SJCRH30 (cell line): ENCODE measurements at regions not wholly inside any gene's neighbourhood (a gene's known extent, or its start where the extent isn't known, plus 50 kb on each side); places are given as distances from the start of the nearest gene placed in this dataset.
"Not testable (repeated sequence)": the region's sequence is repeated elsewhere in the genome, so short reads cannot be mapped to it uniquely, and the experiment has no call there.

Source experiments
- DNase-seq, 2 experiments: peaks; one replicate each; pipeline ENCODE4 v3.0.0-alpha.2; 2015 to 2020
- H3K27ac ChIP-seq: fragments of 250-450 bp; sonication (Bioruptor Pico); 2 replicates; pipeline ENCODE4 v1.5.1; 2020; ENCODE audit warnings: mild to moderate bottlenecking, moderate library complexity
- H3K27me3 ChIP-seq: fragments of 250-450 bp; sonication (Bioruptor Pico); 2 replicates; pipeline ENCODE4 v1.5.1; 2020; ENCODE audit warnings: mild to moderate bottlenecking, moderate library complexity
- H3K36me3 ChIP-seq: fragments of 250-450 bp; sonication (Bioruptor Pico); 2 replicates; pipeline ENCODE4 v1.5.1; 2020; ENCODE audit warnings: mild to moderate bottlenecking, moderate library complexity
- H3K4me1 ChIP-seq: fragments of 250-450 bp; sonication (Bioruptor Pico); 2 replicates; pipeline ENCODE4 v1.5.1; 2020; ENCODE audit warnings: mild to moderate bottlenecking, moderate library complexity
- H3K4me3 ChIP-seq: fragments of 250-450 bp; sonication (Bioruptor Pico); 2 replicates; pipeline ENCODE4 v1.5.1; 2020; ENCODE audit warnings: mild to moderate bottlenecking, moderate library complexity
- H3K9me3 ChIP-seq: fragments of 250-450 bp; sonication (Bioruptor Pico); replicated peaks from 2 replicates; pipeline ENCODE4 v1.5.1; 2020; ENCODE audit warnings: mild to moderate bottlenecking, moderate library complexity

DNA sequence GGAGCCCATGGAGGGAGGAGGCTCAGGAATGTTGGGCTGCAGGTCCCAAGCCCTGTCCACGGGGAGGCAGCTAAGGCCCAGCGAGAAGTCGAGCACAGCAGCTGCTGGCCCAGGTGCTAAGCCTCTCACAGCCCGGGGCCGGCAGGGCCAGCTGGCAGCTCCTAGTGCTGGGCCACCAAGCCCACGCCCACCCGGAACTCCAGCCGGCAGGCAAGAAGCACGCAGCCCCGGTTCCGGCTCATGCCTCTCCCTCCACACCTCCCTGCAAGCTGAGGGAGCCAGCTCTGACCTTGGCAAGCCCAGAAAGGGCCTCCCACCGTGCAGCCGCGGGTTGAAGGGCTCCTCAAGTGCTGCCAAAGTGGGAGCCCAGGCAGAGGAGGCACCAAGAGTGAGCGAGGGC lies 121.3 kb upstream of the HMX1 start:
- H3K36me3 ChIP-seq, DNase-seq, H3K27me3 ChIP-seq, H3K27ac ChIP-seq, H3K4me3 ChIP-seq, H3K4me1 ChIP-seq, H3K9me3 ChIP-seq: not testable (repeated sequence)

- H3K4me3 ChIP-seq, H3K9me3 ChIP-seq: not testable (repeated sequence)
Observed at GRCh38 chr4:8991449-8991848, 119.8 kb upstream of the HMX1 start.

DNA sequence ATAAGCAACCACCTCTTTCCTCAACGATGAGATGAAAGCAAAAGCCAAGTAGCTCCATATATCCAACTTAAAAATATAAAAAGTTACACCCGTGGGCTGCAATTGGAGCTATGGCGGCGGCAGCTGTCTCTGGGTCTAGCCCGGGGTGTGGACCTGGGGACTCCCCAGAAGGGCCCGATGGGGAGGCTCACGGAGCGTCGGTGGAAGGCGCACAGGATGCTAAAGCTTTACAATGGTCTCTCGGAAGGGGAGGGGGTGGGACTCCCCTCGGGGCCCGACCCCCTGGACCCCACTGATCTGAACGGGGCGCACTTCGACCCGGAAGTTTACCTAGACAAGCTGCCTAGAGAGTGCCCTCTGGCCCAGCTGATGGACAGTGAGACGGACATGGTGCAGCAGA lies 118.7 kb upstream of the HMX1 start:
- not testable (repeated sequence) for DNase-seq, H3K9me3 ChIP-seq, H3K27me3 ChIP-seq, H3K4me3 ChIP-seq, H3K27ac ChIP-seq, H3K4me1 ChIP-seq, H3K36me3 ChIP-seq

More at GRCh38 chr4:8991449-8991848, 119.8 kb upstream of the HMX1 start:
- H3K4me1 ChIP-seq, H3K36me3 ChIP-seq, DNase-seq, H3K27ac ChIP-seq, H3K27me3 ChIP-seq: not testable (repeated sequence)

GRCh38 chr4:8985786-8986185 lies 114.1 kb upstream of the HMX1 start:
- not testable (repeated sequence) for H3K36me3 ChIP-seq, H3K9me3 ChIP-seq, DNase-seq, H3K4me1 ChIP-seq, H3K27me3 ChIP-seq, H3K27ac ChIP-seq, H3K4me3 ChIP-seq

DNA sequence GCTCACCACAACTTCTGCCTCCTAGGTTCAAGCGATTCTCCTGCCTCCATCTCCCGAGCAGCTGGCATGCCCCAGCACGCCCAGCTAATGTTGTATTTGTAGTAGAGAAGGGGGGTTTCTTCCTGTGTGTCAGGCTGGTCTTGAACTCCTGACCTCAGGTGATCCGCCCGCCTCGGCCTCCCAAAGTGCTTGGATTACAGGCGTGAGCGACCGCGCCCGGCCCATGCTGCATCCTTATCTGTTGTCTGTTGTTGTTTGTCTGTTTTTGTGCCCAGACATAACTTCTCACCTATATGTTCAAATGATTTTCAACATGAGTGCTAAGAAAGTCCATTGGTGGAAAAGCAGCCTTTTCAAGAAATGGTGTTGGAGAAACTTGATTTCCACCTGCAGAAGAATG lies 113.0 kb upstream of the HMX1 start:
- H3K4me3 ChIP-seq, H3K27ac ChIP-seq, DNase-seq, H3K4me1 ChIP-seq, H3K36me3 ChIP-seq, H3K9me3 ChIP-seq, H3K27me3 ChIP-seq: not testable (repeated sequence)

GRCh38 chr4:8983921-8984320 lies 112.3 kb upstream of the HMX1 start:
- H3K27ac ChIP-seq, H3K27me3 ChIP-seq, H3K36me3 ChIP-seq, H3K4me1 ChIP-seq, DNase-seq, H3K4me3 ChIP-seq, H3K9me3 ChIP-seq: not testable (repeated sequence)

DNA sequence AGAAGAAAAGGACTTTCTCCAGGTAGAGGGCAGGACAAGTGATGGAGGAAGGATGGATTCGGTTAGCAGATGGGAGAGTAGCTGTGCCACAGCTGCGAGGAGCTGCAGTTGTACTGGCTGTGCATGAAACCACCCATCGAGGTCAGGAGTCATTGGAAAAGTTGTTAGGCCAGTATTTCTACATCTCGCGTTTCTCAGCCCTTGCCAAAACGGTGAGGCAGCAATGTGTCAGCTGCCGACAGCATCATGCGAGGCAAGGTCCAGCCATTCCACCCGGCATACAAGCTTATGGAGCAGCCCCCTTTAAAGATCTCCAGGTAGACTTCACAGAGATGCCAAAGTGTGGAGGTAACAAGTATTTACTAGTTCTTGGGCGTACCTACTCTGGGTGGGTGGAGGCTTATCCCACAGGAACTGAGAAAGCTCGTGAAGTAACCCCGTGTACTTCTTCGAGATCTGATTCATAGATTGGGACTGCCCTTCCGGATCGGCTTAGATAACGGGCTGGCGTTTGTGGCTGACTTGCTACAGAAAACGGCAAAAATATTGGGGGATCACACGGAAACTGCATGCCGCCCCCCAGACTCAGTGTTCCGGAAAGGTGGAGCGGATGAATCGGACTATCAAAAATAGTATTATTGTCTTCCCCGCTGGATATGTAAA lies 105.0 kb upstream of the HMX1 start:
- not testable (repeated sequence) for H3K4me1 ChIP-seq, H3K27ac ChIP-seq, H3K36me3 ChIP-seq, DNase-seq, H3K27me3 ChIP-seq, H3K9me3 ChIP-seq, H3K4me3 ChIP-seq

GRCh38 chr4:8972635-8973034 lies 101.0 kb upstream of the HMX1 start:
- not testable (repeated sequence) for DNase-seq

DNA sequence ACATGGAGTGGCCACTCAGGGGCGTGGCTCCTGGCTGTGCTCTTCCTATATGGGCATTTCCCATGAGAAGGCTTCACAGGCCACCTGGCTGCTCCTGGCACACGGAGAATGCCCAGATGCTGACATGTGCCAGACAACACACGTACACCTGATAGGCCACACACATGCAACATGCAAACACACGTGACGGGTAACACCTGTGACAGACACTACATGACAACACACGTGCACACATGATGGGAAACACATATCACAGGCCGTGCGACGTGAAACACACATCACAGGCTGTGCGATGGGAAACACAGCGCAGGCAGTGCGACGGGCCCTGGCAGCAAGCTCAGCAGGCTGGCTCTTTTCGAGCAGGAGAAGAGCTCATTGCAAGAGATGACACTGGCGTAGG lies 94.3 kb upstream of the HMX1 start:
- not testable (repeated sequence) for H3K9me3 ChIP-seq, H3K4me3 ChIP-seq, DNase-seq, H3K36me3 ChIP-seq, H3K4me1 ChIP-seq, H3K27ac ChIP-seq, H3K27me3 ChIP-seq

More at GRCh38 chr4:8972635-8973034, 101.0 kb upstream of the HMX1 start:
- H3K27ac ChIP-seq, H3K9me3 ChIP-seq, H3K4me1 ChIP-seq, H3K27me3 ChIP-seq, H3K4me3 ChIP-seq, H3K36me3 ChIP-seq: not testable (repeated sequence)

DNA sequence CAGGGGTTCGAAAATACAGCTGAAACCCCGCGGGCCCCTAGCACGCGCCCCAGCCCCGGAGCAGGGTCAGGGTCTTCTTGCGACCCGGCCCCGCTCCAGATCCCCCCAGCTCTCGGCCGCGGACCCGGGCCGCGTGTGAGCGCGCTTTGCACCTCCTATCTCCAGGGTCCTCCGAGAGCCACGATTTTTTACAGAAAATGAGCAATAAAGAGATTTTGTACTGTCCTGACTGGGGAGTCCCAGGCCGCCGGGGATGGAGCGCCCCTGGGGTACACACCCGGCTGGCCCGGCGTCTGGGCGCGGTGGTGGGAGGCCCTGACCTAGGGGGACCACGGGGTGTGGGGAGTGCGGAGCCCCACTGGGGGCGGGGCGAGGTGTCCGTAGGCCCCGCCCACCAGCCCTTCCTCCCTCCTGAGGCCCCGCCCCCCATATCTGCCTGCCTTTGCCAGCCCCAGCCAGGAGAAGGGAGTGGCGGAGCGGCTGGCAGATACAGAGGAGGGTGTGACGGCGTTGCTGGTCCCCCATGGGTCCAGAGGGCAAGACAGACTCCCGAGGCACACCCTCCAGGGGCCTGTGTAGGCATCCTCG lies 92.7 kb upstream of the HMX1 start:
- not testable (repeated sequence) for H3K27ac ChIP-seq, H3K36me3 ChIP-seq, DNase-seq, H3K9me3 ChIP-seq, H3K4me1 ChIP-seq, H3K4me3 ChIP-seq, H3K27me3 ChIP-seq

DNA sequence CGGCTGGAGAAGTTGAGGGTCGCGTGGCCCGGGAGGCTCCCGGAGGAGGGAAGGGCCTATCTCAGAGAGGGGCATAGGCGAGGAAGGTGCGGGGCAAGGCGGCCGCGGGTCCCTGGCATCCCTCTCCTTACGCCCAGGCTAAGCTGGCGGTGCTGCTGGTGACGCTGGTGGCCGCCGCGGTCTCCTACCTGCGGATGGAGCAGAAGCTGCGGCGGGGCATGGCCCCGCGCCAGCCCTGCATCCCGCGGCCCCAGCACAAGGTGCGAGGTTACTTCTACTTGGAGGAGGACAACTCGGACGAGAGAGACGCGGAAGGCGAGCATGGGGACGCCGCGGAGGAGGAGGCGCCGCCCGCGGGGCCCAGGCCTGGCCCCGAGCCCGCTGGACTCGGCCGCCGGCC lies 91.9 kb upstream of the HMX1 start:
- not testable (repeated sequence) for H3K4me1 ChIP-seq, H3K27me3 ChIP-seq, H3K9me3 ChIP-seq, H3K27ac ChIP-seq, DNase-seq, H3K36me3 ChIP-seq, H3K4me3 ChIP-seq

GRCh38 chr4:8961343-8961742 lies 89.7 kb upstream of the HMX1 start:
- H3K9me3 ChIP-seq, H3K36me3 ChIP-seq: not testable (repeated sequence)
- DNase-seq = peak; percentile 58 to 65

GRCh38 chr4:8959471-8959870 lies 87.8 kb upstream of the HMX1 start:
- not testable (repeated sequence) for H3K4me1 ChIP-seq, H3K27me3 ChIP-seq, H3K36me3 ChIP-seq, DNase-seq, H3K4me3 ChIP-seq, H3K27ac ChIP-seq, H3K9me3 ChIP-seq

More at GRCh38 chr4:8961343-8961742, 89.7 kb upstream of the HMX1 start:
- H3K27ac ChIP-seq, H3K4me1 ChIP-seq, H3K27me3 ChIP-seq, H3K4me3 ChIP-seq: not testable (repeated sequence)

DNA sequence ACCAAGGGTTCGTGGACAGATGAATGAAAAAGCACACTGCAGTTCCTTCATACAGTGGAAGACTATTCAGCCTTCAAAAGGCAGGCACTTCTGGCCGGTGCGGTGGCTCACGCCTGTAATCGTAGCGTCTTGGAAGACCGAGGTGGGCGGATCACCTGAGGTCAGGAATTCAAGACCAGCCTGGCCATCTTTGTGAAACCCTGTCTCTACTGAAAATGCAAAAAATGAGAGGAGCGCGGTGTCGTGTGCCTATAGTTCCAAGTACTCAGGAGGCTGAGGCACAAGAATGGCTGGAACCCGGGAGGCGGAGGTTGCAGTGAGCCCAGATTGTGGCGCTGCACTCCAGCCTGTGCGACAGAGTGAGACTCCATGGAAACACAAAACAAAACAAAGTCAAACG lies 82.4 kb upstream of the HMX1 start:
- DNase-seq, H3K4me3 ChIP-seq: not testable (repeated sequence)

GRCh38 chr4:8952791-8953190 lies 81.2 kb upstream of the HMX1 start:
- H3K27ac ChIP-seq, H3K4me3 ChIP-seq, H3K36me3 ChIP-seq, H3K9me3 ChIP-seq, DNase-seq, H3K4me1 ChIP-seq, H3K27me3 ChIP-seq: not testable (repeated sequence)

More for the DNA sequence above, 82.4 kb upstream of the HMX1 start:
- H3K4me1 ChIP-seq, H3K27ac ChIP-seq, H3K9me3 ChIP-seq, H3K36me3 ChIP-seq, H3K27me3 ChIP-seq: not testable (repeated sequence)

DNA sequence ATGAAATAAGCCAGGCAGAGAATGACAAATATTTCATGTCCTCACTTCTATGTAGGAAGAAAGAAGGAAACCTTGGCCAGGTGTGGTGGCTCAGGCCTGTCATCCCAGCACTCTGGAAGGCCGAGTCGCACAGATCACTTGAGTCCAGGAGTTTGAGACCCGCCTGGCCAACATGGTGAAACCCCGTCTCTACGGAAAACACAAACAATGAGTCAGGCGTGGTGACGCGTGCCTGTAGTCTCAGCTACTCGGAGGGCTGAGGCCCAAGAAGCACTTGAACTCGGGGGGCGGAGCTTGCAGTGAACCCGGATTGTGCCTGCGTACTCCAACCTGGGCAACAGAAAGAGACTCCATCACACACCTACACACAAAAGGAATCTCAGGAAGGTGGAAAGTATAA lies 80.5 kb upstream of the HMX1 start:
- not testable (repeated sequence) for DNase-seq, H3K9me3 ChIP-seq, H3K27ac ChIP-seq, H3K27me3 ChIP-seq, H3K4me1 ChIP-seq, H3K36me3 ChIP-seq, H3K4me3 ChIP-seq
